ENCODE measurements at regions not wholly inside any gene's neighbourhood (a gene's known extent, or its start where the extent isn't known, plus 50 kb on each side); places are given as distances from the start of the nearest gene placed in this dataset.

- H3K4me3 Mint-ChIP-seq (ENCODE audit: unreplicated experiment), result no peak overlapping the region
- peaks cover 3% of the 10 kb centered on the region for H3K27me3 Mint-ChIP-seq (ENCODE audit: unreplicated experiment)
- peaks cover 11% of the 10 kb centered on the region for H3K4me1 Mint-ChIP-seq (ENCODE audit: unreplicated experiment)
- TF ChIP-seq CTCF (IDR thresholded peaks at IDR 0.05; ENCODE audit: unreplicated experiment), result no peak
- no peaks in the 10 kb centered on the region for H3K36me3 Mint-ChIP-seq (ENCODE audit: low read depth, unreplicated experiment)
- H3K27ac Mint-ChIP-seq (ENCODE audit: unreplicated experiment), result no peak overlapping the region
- H3K9me3 Mint-ChIP-seq (ENCODE audit: unreplicated experiment), result no peaks in the 10 kb centered on the region
- no peak for DNase-seq (ENCODE audit: low spot score)
These were observed 50.9 kb upstream of the UBASH3B start for GRCh38 chr11:122604621-122605020.

- Mint-ChIP-seq H3K4me1 (ENCODE audit: unreplicated experiment) (peaks cover 13% of the 10 kb centered on the region), H3K9me3 (ENCODE audit: unreplicated experiment) (no peaks in the 10 kb centered on the region), H3K27me3 (ENCODE audit: unreplicated experiment) (no peaks in the 10 kb centered on the region), H3K36me3 (ENCODE audit: low read depth, unreplicated experiment) (no peaks in the 10 kb centered on the region), H3K4me3 (ENCODE audit: unreplicated experiment) (no peak overlapping the region), H3K27ac (ENCODE audit: unreplicated experiment) (no peak overlapping the region)
- TF ChIP-seq CTCF (IDR thresholded peaks at IDR 0.05; ENCODE audit: unreplicated experiment), result no peak
- no peak for DNase-seq (ENCODE audit: low spot score)
These were observed 54.1 kb upstream of the UBASH3B start for GRCh38 chr11:122601141-122602125.

GRCh38 chr11:122600290-122600689, 55.2 kb upstream of the UBASH3B start:
- Mint-ChIP-seq H3K27me3 (ENCODE audit: unreplicated experiment) (no peaks in the 10 kb centered on the region), H3K27ac (ENCODE audit: unreplicated experiment) (no peak overlapping the region), H3K36me3 (ENCODE audit: low read depth, unreplicated experiment) (no peaks in the 10 kb centered on the region), H3K9me3 (ENCODE audit: unreplicated experiment) (no peaks in the 10 kb centered on the region), H3K4me3 (ENCODE audit: unreplicated experiment) (no peak overlapping the region), H3K4me1 (ENCODE audit: unreplicated experiment) (peaks cover 13% of the 10 kb centered on the region)
- no peak for TF ChIP-seq CTCF (IDR thresholded peaks at IDR 0.05; ENCODE audit: unreplicated experiment)
- no peak for DNase-seq (ENCODE audit: low spot score)

- no peaks in the 10 kb centered on the region for H3K9me3 Mint-ChIP-seq (ENCODE audit: unreplicated experiment)
- H3K4me1 Mint-ChIP-seq (ENCODE audit: unreplicated experiment), result peaks cover 12% of the 10 kb centered on the region
- DNase-seq (ENCODE audit: low spot score), result no peak
- TF ChIP-seq CTCF (IDR thresholded peaks at IDR 0.05; ENCODE audit: unreplicated experiment), result no peak
- no peak overlapping the region for H3K27ac Mint-ChIP-seq (ENCODE audit: unreplicated experiment)
- H3K4me3 Mint-ChIP-seq (ENCODE audit: unreplicated experiment), result no peak overlapping the region
- H3K27me3 Mint-ChIP-seq (ENCODE audit: unreplicated experiment), result no peaks in the 10 kb centered on the region
- no peaks in the 10 kb centered on the region for H3K36me3 Mint-ChIP-seq (ENCODE audit: low read depth, unreplicated experiment)
These were observed 56.1 kb upstream of the UBASH3B start for GRCh38 chr11:122599434-122599833.

GRCh38 chr11:122598971-122599370, 56.6 kb upstream of the UBASH3B start:
- Mint-ChIP-seq H3K4me3 (ENCODE audit: unreplicated experiment) (no peak overlapping the region), H3K36me3 (ENCODE audit: low read depth, unreplicated experiment) (no peaks in the 10 kb centered on the region), H3K27me3 (ENCODE audit: unreplicated experiment) (no peaks in the 10 kb centered on the region), H3K9me3 (ENCODE audit: unreplicated experiment) (no peaks in the 10 kb centered on the region), H3K27ac (ENCODE audit: unreplicated experiment) (no peak overlapping the region), H3K4me1 (ENCODE audit: unreplicated experiment) (peaks cover 11% of the 10 kb centered on the region)
- DNase-seq (ENCODE audit: low spot score), result no peak
- TF ChIP-seq CTCF (IDR thresholded peaks at IDR 0.05; ENCODE audit: unreplicated experiment), result no peak
